Upper lobe of right lung (tissue), 1 donor: ENCODE measurements at regions not wholly inside any gene's neighbourhood (a gene's known extent, or its start where the extent isn't known, plus 50 kb on each side); places are given as distances from the start of the nearest gene placed in this dataset.

Experiments used
- ATAC-seq: fragments of 200-7000 bp; cut with Tn5 transposase; one replicate; pipeline ENCODE4 v1.9.1; 2020; ENCODE audit warnings: mild to moderate bottlenecking, moderate library complexity
- DNase-seq: peaks from one replicate; pipeline ENCODE4 v3.0.0-alpha.2; 2020
- H3K27ac ChIP-seq: fragments of 200-600 bp; one replicate; pipeline ENCODE4 v1.8.0; 2022
- H3K27me3 ChIP-seq: fragments of 200-600 bp; one replicate; pipeline ENCODE4 v1.8.0; 2022; ENCODE audit warnings: mild to moderate bottlenecking
- H3K36me3 ChIP-seq: fragments of 200-600 bp; one replicate; pipeline ENCODE4 v1.8.0; 2022
- H3K4me1 ChIP-seq: fragments of 200-600 bp; one replicate; pipeline ENCODE4 v1.8.0; 2022
- H3K4me3 ChIP-seq: fragments of 200-600 bp; one replicate; pipeline ENCODE4 v1.8.0; 2022; ENCODE audit warnings: mild to moderate bottlenecking
- H3K9me3 ChIP-seq: fragments of 200-600 bp; one replicate; pipeline ENCODE4 v1.8.0; 2022
- intact Hi-C: fragments of 100-400 bp; cut with DNase I; formaldehyde crosslinking; loops from one replicate; pipeline ENCODE4 v1.11.0; 2022
- TF ChIP-seq, protein P1 (sequence below): fragments of 200-600 bp; IDR thresholded peaks from one replicate; pipeline ENCODE4 v1.8.0; 2022; ENCODE audit warnings: antibody characterized with exemption
- donor health status: DM: no; HTN: yes; CAD: no; lungs with severe emphysema.

DNA sequence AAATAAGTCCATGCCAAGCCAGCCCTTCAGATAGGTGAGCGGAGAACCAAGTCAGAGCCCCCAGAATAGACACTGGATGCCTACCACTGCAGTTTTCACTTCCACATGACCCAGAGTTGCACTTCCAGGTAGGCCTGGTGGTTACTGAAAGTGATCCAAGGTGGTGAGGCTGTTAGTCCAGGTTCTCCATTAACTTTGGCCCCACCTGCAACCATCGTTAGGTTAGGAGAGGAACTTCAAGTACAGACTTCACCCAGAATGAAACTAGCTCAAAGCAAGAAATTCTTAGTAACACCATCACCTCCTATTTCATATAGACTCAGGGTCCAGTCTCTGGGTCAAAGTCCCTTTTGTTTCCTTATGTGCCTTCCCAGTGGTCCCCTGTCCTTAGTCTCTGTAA is 293.1 kb upstream of the ID2 start:
- no peak overlapping the region for H3K27ac ChIP-seq
- no peaks in the 10 kb centered on the region for H3K27me3 ChIP-seq
- ATAC-seq (no peak), DNase-seq (no peak)
- peaks cover 4% of the 10 kb centered on the region for H3K4me1 ChIP-seq
- no peaks in the 10 kb centered on the region for H3K36me3 ChIP-seq
- TF ChIP-seq, protein P1, sequence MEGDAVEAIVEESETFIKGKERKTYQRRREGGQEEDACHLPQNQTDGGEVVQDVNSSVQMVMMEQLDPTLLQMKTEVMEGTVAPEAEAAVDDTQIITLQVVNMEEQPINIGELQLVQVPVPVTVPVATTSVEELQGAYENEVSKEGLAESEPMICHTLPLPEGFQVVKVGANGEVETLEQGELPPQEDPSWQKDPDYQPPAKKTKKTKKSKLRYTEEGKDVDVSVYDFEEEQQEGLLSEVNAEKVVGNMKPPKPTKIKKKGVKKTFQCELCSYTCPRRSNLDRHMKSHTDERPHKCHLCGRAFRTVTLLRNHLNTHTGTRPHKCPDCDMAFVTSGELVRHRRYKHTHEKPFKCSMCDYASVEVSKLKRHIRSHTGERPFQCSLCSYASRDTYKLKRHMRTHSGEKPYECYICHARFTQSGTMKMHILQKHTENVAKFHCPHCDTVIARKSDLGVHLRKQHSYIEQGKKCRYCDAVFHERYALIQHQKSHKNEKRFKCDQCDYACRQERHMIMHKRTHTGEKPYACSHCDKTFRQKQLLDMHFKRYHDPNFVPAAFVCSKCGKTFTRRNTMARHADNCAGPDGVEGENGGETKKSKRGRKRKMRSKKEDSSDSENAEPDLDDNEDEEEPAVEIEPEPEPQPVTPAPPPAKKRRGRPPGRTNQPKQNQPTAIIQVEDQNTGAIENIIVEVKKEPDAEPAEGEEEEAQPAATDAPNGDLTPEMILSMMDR, result no peak
- no peak overlapping the region for H3K4me3 ChIP-seq
- H3K9me3 ChIP-seq, result no peaks in the 10 kb centered on the region
- intact Hi-C loops, result no loop called here

DNA sequence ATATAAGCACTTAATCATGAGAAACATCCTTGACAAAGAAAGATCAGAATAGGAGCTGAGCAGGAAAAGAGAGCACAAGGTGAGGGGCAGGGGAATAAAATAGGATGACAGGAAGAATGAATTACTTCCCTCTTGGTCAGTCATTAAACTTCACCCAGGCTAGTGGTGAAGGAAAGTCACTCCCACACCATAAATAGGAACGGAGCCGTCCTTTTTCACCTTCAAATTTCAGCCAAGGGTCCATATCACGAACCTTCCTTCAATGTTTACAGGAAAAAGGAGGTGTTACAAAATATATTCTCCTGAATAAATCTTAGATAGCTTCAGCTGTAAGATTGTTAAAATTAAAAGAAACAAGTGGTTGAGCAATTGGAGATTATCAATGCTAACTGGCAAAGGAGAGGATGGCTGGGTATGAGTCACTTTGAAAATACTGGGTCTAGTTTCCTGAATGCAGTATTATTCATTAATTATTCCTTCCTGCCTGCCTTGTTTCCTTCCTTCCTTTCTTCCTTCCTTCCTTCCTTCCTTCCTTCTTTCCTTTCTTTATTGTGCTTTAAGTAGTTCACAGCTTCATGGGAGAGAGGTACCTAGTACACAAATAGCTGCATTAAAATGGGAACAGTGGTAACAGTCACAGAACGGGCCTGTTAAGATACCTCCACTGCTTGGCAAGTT is 292.3 kb upstream of the ID2 start:
- Histone ChIP-seq H3K4me1 (peaks cover 4% of the 10 kb centered on the region), H3K9me3 (no peaks in the 10 kb centered on the region), H3K27ac (no peak overlapping the region), H3K36me3 (no peaks in the 10 kb centered on the region), H3K4me3 (no peak overlapping the region), H3K27me3 (no peaks in the 10 kb centered on the region)
- TF ChIP-seq, protein P1, result no peak
- DNase-seq (no peak), ATAC-seq (no peak)
- intact Hi-C loops, result no loop called here

DNA sequence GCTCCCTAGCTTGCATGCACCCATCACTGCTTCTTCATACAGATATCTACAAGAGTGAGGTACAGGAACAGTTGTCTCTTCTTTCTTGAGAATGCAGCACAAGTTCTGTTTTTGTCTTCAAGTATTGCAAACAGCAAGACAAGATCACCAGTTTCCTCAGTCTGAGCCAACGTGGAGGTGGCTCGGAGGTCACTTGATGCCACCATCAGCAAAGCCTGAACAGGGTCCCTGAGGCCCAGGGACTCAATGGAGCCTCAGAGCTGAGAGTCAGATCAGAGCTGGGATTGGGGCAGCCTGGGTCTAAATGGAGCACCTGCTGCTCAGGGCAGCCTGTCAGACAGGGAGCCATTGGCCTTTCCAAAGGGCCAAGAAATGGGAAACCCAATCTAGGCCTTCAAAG is 290.7 kb upstream of the ID2 start:
- TF ChIP-seq, protein P1, result no peak
- H3K27ac ChIP-seq, result no peak overlapping the region
- H3K27me3 ChIP-seq, result no peaks in the 10 kb centered on the region
- no peaks in the 10 kb centered on the region for H3K36me3 ChIP-seq
- H3K4me1 ChIP-seq, result peaks cover 4% of the 10 kb centered on the region
- ATAC-seq, result no peak
- intact Hi-C loops, result no loop called here
- no peak overlapping the region for H3K4me3 ChIP-seq
- no peaks in the 10 kb centered on the region for H3K9me3 ChIP-seq
- no peak for DNase-seq

DNA sequence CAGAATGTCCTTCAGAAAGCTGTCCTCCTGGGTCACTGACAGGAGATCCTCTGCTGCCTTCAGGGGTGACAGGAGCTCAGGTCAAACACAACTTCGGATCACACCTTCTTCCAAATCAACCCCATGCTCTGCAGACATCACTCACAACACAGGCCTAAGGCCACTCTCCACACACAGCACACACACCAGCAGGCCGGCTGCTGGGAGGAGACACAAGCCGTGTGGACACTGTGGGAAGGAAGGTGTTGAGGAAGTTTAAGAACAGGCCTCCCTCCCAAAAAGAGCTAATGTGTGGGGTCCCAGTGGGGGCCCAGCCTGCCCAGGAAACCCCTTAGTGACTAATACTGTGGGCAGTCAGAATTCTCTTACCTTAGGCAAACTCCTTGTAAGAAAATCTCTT is 290.3 kb upstream of the ID2 start:
- TF ChIP-seq, protein P1, result no peak
- DNase-seq (no peak), ATAC-seq (no peak)
- intact Hi-C loops, result no loop called here
- Histone ChIP-seq H3K27me3 (no peaks in the 10 kb centered on the region), H3K4me3 (no peak overlapping the region), H3K9me3 (no peaks in the 10 kb centered on the region), H3K4me1 (peaks cover 4% of the 10 kb centered on the region), H3K36me3 (no peaks in the 10 kb centered on the region), H3K27ac (no peak overlapping the region)

DNA sequence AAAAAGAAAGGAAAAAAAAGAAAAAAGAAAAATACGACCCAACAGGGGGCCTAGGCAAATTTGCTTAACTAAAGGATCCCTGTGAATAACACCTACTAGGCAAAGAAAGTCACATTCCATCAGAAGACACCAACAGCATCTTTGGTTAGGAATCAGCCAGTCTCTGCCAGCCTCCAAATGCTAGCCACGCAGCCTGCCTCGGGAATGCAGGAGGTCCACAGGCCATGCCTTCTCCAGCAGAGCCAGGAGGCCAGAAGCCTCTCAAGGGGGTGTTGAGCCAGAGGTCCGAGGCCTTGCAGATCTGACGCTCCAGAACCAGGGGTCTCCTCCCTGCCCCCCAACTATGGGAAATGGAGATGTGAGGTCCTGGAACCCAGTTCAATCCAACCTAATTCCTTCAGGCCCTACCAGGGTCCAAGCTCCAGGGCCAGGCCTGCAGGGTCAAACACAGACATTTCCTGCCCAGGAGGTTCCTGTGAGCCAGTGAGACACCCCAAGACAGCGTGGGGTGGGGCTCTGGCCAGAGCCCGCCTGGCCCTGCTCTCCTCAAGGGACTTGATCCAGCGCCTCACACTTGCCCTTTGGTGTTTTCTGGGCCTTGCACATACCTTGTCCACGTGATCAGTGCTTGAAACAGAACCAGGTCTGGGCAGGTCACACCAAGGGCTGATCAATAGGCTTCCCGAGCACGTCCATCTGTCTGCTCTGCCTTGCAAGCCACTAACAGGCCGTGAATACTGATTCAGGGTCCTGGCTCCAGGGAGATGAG is 289.6 kb upstream of the ID2 start:
- no peak overlapping the region for H3K4me3 ChIP-seq
- no peak for ATAC-seq
- H3K9me3 ChIP-seq, result no peaks in the 10 kb centered on the region
- no peaks in the 10 kb centered on the region for H3K27me3 ChIP-seq
- TF ChIP-seq, protein P1, result no peak
- H3K4me1 ChIP-seq, result peaks cover 4% of the 10 kb centered on the region
- H3K36me3 ChIP-seq, result no peaks in the 10 kb centered on the region
- DNase-seq, result no peak
- intact Hi-C loops, result no loop called here
- no peak overlapping the region for H3K27ac ChIP-seq
